ENCODE measurements at regions not wholly inside any gene's neighbourhood (a gene's known extent, or its start where the extent isn't known, plus 50 kb on each side); places are given as distances from the start of the nearest gene placed in this dataset.

- TF ChIP-seq POLR2A (IDR thresholded peaks at IDR 0.05; ENCODE audit: low read depth), result no peak
- no peak for TF ChIP-seq CTCF (IDR thresholded peaks at IDR 0.05)
Observed at GRCh38 chr6:22059126-22059525, 237.7 kb downstream of the PRL start.

Data from esophagus muscularis mucosa (tissue), 3 donors.